Activated naive CD4-positive, alpha-beta T cell treated with anti-CD3 and anti-CD28 coated beads, Interleukin-2, amount 10 ng/mL, durations not matched to agents 7 days and 5 days (primary cell): ENCODE measurements at regions not wholly inside any gene's neighbourhood (a gene's known extent, or its start where the extent isn't known, plus 50 kb on each side); places are given as distances from the start of the nearest gene placed in this dataset.
"Not testable (repeated sequence)": the region's sequence is repeated elsewhere in the genome, so short reads cannot be mapped to it uniquely, and the experiment has no call there.

ENCODE experiments used
- CTCF ChIA-PET: fragments of 350-600 bp; sonication (Branson Sonifier 250); formaldehyde crosslinking; loops from one replicate; lab custom pipeline; 2021; ENCODE audit warnings: antibody characterized with exemption; lab: Charles Lee
- DNase-seq: peaks from one replicate; pipeline ENCODE4 v3.0.0-alpha.2; 2020
- H3K27ac Mint-ChIP-seq: one replicate; pipeline ENCODE4 v1.8.0; 2021; ENCODE audit warnings: mild to moderate bottlenecking, moderate library complexity, mixed read lengths
- H3K27me3 Mint-ChIP-seq: one replicate; pipeline ENCODE4 v1.8.0; 2021; ENCODE audit warnings: mild to moderate bottlenecking, mixed read lengths
- H3K36me3 Mint-ChIP-seq: one replicate; pipeline ENCODE4 v1.8.0; 2021; ENCODE audit warnings: mixed read lengths
- H3K4me1 Mint-ChIP-seq: one replicate; pipeline ENCODE4 v1.8.0; 2021; ENCODE audit warnings: mixed read lengths
- H3K4me3 Mint-ChIP-seq: one replicate; pipeline ENCODE4 v1.8.0; 2021; ENCODE audit warnings: mild to moderate bottlenecking, moderate library complexity, mixed read lengths
- H3K9me3 Mint-ChIP-seq: one replicate; pipeline ENCODE4 v1.8.0; 2021; ENCODE audit warnings: mixed read lengths

DNA sequence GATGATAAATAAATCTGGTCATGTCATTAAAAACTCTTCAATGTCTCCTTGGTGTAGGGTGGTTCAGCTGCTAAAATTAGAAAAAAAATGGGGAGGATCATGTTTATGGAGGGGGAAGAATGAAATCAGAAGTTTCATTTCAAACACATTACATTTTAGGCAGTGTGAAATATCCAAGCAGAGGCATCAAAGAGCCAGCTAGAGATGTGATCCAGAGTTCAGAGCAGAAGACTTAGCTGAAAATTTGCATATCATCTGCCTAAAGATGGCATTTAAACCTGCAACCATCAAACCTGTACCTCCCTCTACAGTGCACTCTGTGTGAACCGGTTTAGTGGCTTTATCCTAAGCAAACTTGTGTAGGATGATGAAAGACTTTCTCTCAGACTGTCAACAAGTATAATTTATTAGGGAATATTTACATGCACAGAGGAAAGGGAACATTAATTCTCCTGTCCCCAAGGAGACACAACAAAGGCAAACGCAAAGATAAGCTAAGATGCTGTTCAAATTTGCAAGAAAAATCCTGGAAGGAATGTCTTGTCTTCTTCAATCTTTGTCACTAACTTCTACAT is 84.8 kb upstream of the PLEKHG1 start:
- no peak for DNase-seq
- no peak overlapping the region for H3K27ac Mint-ChIP-seq
- H3K36me3 Mint-ChIP-seq, result no peaks in the 10 kb centered on the region
- no peaks in the 10 kb centered on the region for H3K4me1 Mint-ChIP-seq
- no peak overlapping the region for H3K4me3 Mint-ChIP-seq
- H3K27me3 Mint-ChIP-seq, result no peaks in the 10 kb centered on the region
- no peaks in the 10 kb centered on the region for H3K9me3 Mint-ChIP-seq
- CTCF ChIA-PET, result interaction anchor here (0.8 kb wide), 1 partner anchor 18 kb away, joined by 3 read pairs; no protein-coding TSS in a partner anchor

DNA sequence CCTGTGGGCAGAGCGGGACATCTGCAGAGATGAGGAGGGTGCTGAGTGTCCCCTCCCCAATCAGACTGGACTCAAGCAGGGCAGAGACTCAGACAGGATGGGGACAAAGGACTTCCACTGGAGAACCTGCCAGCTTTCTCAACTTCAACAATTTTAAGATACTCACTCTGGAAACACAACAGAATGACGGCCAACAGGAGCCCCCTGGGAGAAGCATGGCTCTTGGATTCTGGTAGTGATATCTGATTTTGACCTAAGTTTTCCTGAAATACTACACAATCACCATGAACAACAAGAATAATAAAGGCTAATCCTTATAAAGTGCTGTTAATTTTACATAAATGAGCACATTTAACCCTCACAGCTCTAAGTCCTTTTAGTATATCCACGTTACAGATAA is 83.5 kb upstream of the PLEKHG1 start:
- Mint-ChIP-seq H3K27me3 (no peaks in the 10 kb centered on the region), H3K27ac (no peak overlapping the region), H3K36me3 (no peaks in the 10 kb centered on the region), H3K4me1 (no peaks in the 10 kb centered on the region), H3K4me3 (no peak overlapping the region), H3K9me3 (no peaks in the 10 kb centered on the region)
- no peak for DNase-seq
- CTCF ChIA-PET, result no interaction called here

DNA sequence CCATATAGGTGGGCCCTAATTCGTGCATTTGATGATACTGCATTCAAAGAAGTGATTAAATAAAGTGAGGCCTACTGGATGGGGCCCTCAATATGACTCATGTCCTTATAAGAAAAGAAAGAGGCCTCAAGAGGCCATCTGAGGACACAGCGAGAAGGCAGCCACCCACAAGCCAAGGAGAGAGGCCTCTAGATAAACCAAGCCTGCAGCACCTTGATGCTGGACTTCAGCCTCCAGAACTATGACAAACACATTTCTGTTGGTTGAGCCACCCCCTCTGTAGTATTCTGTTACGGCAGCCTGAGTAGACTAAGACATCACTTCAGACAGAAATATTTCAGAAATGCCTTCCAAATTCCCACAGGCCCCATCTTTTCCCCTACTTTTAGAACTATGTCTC is 82.5 kb upstream of the PLEKHG1 start:
- H3K27me3 Mint-ChIP-seq, result no peaks in the 10 kb centered on the region
- no peaks in the 10 kb centered on the region for H3K9me3 Mint-ChIP-seq
- no peaks in the 10 kb centered on the region for H3K4me1 Mint-ChIP-seq
- no peak for DNase-seq
- H3K4me3 Mint-ChIP-seq, result no peak overlapping the region
- no peaks in the 10 kb centered on the region for H3K36me3 Mint-ChIP-seq
- no peak overlapping the region for H3K27ac Mint-ChIP-seq
- CTCF ChIA-PET, result no interaction called here

DNA sequence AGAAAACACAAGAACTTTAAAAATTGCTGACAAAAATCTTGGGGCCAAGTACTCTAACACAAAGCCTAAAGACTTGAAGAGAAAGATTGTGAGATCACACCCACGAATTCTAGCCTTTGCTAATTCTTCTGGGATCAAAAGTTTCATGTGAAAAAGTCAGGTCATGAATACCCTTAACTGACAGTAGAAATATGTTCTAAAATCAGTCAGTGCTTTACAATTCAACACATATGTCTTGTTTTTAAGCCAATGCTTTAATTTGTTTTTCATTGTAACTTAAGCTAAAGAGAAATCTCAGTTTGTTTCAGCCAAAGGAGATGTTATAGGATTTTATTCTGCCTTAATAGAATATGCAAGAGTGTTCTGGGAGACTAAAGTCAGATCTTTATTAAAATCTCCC is 78.2 kb upstream of the PLEKHG1 start:
- no peak for DNase-seq
- no peaks in the 10 kb centered on the region for H3K9me3 Mint-ChIP-seq
- no peaks in the 10 kb centered on the region for H3K4me1 Mint-ChIP-seq
- no peak overlapping the region for H3K4me3 Mint-ChIP-seq
- H3K36me3 Mint-ChIP-seq, result no peaks in the 10 kb centered on the region
- H3K27ac Mint-ChIP-seq, result no peak overlapping the region
- CTCF ChIA-PET, result no interaction called here
- peaks cover 4% of the 10 kb centered on the region for H3K27me3 Mint-ChIP-seq

DNA sequence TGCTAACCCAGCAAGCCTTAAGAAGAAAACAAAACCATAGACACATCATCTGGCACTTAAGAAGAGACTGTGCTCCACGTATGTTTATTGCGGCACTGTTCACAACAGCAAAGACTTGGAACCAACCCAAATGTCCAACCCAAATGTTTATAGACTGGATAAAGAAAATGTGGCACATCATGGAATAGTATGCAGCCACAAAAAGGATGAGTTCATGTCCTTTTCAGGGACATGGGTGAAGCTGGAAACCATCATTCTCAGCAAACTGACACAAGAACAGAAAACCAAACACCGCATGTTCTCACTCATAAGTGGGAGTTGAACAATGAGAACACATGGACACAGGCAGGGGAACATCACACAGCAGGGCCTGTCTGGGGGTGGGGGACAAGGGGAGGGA is 76.5 kb upstream of the PLEKHG1 start:
- H3K27me3 Mint-ChIP-seq, CTCF ChIA-PET, H3K9me3 Mint-ChIP-seq: not testable (repeated sequence)

DNA sequence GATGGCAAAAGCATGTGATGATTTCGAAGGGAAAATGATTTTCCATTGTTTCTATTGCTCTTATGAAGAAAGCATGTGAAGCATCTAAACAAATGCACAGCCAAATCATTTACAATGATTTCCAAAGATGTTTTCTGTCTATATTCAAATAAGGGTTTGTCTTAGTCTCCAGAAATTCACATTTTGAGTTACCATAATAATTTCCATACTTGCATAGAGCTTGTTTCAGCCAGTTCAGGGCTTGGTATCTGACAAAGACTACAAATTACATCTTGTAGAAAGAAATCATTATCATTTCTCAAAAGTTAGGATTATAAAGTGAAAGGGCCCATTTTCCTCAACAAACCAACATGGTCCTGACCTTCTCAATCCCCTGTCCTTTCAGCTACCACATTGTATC is 74.4 kb upstream of the PLEKHG1 start:
- Mint-ChIP-seq H3K36me3 (no peaks in the 10 kb centered on the region), H3K4me3 (no peak overlapping the region), H3K4me1 (no peaks in the 10 kb centered on the region), H3K9me3 (no peaks in the 10 kb centered on the region), H3K27me3 (peaks cover 8% of the 10 kb centered on the region), H3K27ac (no peak overlapping the region)
- CTCF ChIA-PET, result no interaction called here
- DNase-seq, result no peak

More for the DNA sequence above, 76.5 kb upstream of the PLEKHG1 start:
- not testable (repeated sequence) for H3K27ac Mint-ChIP-seq, DNase-seq, H3K4me1 Mint-ChIP-seq, H3K4me3 Mint-ChIP-seq, H3K36me3 Mint-ChIP-seq

DNA sequence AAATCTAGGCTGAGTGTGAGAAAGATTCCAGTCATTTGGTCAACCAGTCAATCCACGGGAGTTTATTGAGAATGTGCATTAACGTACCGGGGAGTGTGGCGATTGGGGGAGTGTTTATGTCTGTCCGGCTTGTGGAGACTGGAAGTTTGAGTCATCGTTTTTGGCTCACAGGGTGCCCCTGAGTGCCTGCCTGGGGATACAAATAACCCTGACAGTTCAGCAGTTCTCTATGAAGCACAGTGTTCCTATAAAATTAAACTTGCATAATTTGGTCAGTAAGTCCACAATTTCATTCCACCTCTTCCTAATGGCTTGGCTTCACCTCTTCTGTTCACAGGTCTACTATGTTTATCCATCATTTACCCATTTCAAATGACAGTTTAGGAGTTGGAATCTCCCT is 72.6 kb upstream of the PLEKHG1 start:
- Mint-ChIP-seq H3K27me3 (peaks cover 8% of the 10 kb centered on the region), H3K4me3 (no peak overlapping the region), H3K27ac (no peak overlapping the region), H3K36me3 (no peaks in the 10 kb centered on the region), H3K9me3 (no peaks in the 10 kb centered on the region), H3K4me1 (no peaks in the 10 kb centered on the region)
- CTCF ChIA-PET, result no interaction called here
- DNase-seq, result no peak

DNA sequence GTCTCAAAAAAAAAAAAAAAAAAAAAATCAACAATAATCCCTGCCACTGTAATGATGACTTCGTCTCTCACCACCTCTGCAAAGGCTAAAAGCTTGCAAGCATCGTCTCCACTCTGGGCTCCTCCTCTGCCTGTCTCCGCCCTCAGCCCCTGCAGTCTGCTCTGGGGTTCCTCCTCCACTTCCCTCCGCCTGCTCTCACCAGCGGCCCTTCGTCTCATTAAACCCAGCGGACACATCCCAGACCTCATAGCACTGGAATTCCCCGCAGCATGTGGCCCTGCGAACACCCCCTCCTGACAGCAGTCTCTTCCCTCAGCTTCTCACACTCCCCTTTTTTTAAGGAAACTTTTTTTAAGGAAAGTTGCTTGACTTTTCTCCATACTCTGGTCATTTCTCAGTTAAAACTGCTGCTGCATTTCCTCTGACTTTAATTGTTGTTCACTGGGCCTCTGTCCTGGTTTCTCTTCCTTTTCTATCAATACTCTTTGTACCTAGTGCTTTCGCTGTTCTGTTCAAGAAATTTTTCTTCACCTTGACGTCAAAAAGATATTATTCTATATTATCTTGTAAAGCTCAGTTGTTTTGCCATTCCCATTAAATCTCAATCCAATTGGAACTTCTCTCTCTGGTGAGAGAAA is 70.9 kb upstream of the PLEKHG1 start:
- no peak overlapping the region for H3K27ac Mint-ChIP-seq
- H3K4me1 Mint-ChIP-seq, result no peaks in the 10 kb centered on the region
- no peaks in the 10 kb centered on the region for H3K9me3 Mint-ChIP-seq
- DNase-seq, result no peak
- H3K4me3 Mint-ChIP-seq, result no peak overlapping the region
- H3K36me3 Mint-ChIP-seq, result no peaks in the 10 kb centered on the region
- peaks cover 7% of the 10 kb centered on the region for H3K27me3 Mint-ChIP-seq
- CTCF ChIA-PET, result no interaction called here

DNA sequence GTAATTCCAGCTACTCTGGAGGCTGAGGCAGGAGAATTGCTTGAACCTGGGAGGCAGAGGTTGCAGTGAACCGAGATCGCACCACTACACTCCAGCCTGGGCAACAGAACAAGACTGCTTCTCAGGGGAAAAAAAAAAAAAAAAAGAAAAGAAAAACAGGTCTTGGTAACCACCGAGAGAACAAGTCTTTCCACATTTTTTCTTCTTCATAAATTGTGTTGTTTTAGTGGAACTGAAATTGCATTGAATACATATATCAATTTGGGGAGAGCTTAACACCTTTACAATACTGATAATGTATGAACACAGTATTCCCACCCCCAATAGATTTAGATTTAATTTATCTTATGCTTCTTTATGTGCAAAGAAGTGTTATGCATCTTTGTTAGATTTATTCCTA is 70.0 kb upstream of the PLEKHG1 start:
- no peaks in the 10 kb centered on the region for H3K36me3 Mint-ChIP-seq
- no peak overlapping the region for H3K4me3 Mint-ChIP-seq
- CTCF ChIA-PET, result no interaction called here
- no peaks in the 10 kb centered on the region for H3K9me3 Mint-ChIP-seq
- peaks cover 3% of the 10 kb centered on the region for H3K27me3 Mint-ChIP-seq
- DNase-seq, result no peak
- H3K4me1 Mint-ChIP-seq, result no peaks in the 10 kb centered on the region
- no peak overlapping the region for H3K27ac Mint-ChIP-seq

DNA sequence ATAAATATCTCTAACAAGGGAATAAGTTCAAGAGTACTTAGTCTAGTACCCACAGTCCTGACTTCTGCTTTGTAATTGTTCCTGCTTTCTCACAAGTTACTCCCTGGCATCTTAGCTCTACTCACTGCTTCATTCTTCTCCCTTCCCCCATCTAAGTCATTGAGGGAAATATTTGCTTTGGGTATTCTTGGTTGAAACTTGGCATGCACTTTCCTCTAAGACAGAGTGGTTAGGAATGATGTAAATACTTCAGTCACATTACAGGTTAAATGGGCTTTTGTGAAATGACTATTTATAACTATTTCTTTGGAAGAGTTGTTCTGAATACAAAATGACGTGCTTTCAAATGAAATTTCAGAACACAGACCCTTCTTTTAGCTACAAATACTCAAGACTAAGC is 67.7 kb upstream of the PLEKHG1 start:
- Mint-ChIP-seq H3K27me3 (peaks cover 3% of the 10 kb centered on the region), H3K4me3 (no peak overlapping the region), H3K36me3 (no peaks in the 10 kb centered on the region), H3K4me1 (no peaks in the 10 kb centered on the region), H3K9me3 (no peaks in the 10 kb centered on the region), H3K27ac (no peak overlapping the region)
- no peak for DNase-seq
- CTCF ChIA-PET, result no interaction called here

DNA sequence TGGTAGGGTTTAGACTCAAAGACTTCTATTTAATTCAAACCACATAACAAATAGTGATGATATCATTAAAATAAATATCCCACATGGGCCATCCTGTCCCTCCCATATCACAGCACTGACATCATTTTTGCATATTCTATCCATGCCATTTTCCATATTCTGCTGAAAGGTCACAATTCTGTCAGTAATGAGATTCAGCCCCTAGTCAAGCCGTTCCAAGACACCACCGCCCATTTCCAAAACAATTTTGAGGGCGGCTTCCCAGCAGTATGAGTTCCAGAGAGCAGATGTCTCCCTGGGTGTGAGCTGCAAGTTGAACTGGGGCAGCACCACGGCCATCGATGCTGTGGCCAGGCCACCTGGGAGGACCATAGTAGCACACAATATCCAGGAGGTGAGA is 65.1 kb upstream of the PLEKHG1 start:
- Mint-ChIP-seq H3K4me1 (no peaks in the 10 kb centered on the region), H3K9me3 (no peaks in the 10 kb centered on the region), H3K27me3 (peaks cover 5% of the 10 kb centered on the region), H3K27ac (no peak overlapping the region), H3K4me3 (no peak overlapping the region), H3K36me3 (no peaks in the 10 kb centered on the region)
- CTCF ChIA-PET, result no interaction called here
- no peak for DNase-seq

DNA sequence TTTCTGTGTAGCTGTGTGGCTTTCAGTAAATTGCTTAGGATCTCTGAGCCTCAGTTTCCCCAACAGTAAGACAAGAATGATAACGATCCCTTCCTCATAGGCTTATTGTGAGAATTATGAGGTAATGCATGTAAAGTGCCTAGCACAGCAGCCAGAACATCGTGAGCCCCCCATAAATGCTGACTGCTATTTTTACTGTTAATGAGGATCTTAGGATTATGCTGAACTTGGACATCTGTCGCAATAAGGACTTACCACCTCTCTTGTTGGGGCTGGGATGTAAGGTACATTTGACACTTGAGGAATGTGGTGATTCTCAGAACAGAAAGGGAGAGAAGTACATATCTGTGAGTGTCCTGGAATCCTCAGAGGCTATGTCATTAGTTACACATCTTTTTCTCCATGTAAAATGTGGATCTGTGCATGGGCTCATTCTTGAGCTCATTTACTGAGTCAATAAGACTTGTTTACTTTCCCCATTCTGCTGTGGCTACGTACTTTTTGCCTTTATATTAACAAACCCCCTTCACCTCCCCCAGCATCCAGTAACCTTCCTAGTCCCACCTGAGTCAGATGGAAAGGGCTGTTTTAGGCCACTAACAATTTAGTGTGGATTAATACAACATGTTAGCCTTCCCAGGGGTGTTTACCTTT is 64.4 kb upstream of the PLEKHG1 start:
- CTCF ChIA-PET, result no interaction called here
- no peak for DNase-seq
- Mint-ChIP-seq H3K4me3 (no peak overlapping the region), H3K4me1 (no peaks in the 10 kb centered on the region), H3K36me3 (no peaks in the 10 kb centered on the region), H3K27ac (no peak overlapping the region), H3K9me3 (no peaks in the 10 kb centered on the region), H3K27me3 (peaks cover 5% of the 10 kb centered on the region)

DNA sequence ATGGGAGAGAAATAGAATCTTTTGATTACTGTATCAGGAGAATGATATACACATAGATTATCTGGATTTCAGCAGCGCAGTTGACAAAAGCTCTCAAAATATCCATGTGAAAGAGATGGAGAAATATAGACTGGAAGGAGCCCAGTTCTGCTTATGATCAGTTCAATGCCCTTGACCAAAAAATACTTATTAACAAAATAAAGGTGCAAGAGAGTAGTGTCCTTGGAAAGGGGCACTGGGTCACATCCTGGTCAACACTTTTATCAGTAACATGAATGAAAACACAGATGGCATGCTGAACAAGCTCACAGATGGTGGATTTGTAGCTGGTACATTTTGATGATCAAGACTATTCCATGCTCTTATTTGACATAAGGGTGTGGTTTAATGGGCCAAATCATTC is 63.9 kb upstream of the PLEKHG1 start:
- CTCF ChIA-PET, result no interaction called here
- Mint-ChIP-seq H3K4me1 (no peaks in the 10 kb centered on the region), H3K36me3 (no peaks in the 10 kb centered on the region), H3K27ac (no peak overlapping the region), H3K27me3 (peaks cover 9% of the 10 kb centered on the region), H3K4me3 (no peak overlapping the region), H3K9me3 (no peaks in the 10 kb centered on the region)
- DNase-seq, result no peak

DNA sequence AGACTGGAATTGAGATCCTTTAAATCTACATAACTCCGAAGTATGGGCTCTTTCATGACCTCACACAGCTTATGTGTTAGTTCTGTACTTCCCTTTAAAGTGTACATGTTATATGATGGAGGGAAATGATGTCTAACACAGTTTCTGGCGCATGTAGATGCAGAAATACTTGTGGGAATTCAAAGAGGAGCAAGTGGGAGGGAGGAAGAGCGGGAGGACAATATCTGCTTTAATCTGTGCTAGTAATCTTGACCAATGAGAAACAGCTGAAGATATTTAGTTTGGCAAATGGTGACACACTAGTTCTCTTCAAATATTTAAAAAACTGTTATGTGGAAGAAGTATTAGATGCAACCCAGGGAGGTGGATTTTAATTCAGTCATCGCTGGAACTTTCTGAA is 62.9 kb upstream of the PLEKHG1 start:
- CTCF ChIA-PET, result interaction anchor here (1.0 kb wide), 1 partner anchor 37 kb away, joined by 3 read pairs; no protein-coding TSS in a partner anchor
- Mint-ChIP-seq H3K9me3 (no peaks in the 10 kb centered on the region), H3K4me1 (no peaks in the 10 kb centered on the region), H3K27me3 (peaks cover 9% of the 10 kb centered on the region), H3K4me3 (no peak overlapping the region), H3K27ac (no peak overlapping the region), H3K36me3 (no peaks in the 10 kb centered on the region)
- no peak for DNase-seq

DNA sequence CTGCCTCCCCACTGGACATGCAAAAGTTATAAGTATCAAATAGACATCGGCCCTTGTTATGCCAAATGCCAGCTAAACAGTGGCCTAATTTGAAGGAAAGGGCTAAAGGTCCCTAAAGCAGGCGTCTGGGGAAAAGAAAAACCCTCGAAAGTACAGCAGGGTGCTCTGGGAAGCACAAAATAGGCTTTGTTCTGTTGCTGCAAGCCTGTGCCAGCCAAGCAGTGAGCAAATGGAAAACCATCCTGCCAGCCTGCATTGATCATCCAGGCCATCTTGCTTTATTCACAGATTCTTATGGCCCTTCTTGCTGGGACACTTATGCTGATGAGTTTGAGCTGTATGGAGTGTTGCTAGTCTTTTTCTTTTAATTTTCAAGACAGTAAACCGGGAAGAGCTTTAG is 62.2 kb upstream of the PLEKHG1 start:
- Mint-ChIP-seq H3K4me1 (no peaks in the 10 kb centered on the region), H3K27me3 (peaks cover 9% of the 10 kb centered on the region), H3K4me3 (no peak overlapping the region), H3K36me3 (no peaks in the 10 kb centered on the region), H3K27ac (no peak overlapping the region), H3K9me3 (no peaks in the 10 kb centered on the region)
- CTCF ChIA-PET, result interaction anchor here (0.9 to 1.0 kb wide), 2 partner anchors 37 to 278 kb away, joined by 3 read pairs; no protein-coding TSS in a partner anchor
- DNase-seq, result no peak
